ENCODE measurements at regions not wholly inside any gene's neighbourhood (a gene's known extent, or its start where the extent isn't known, plus 50 kb on each side); places are given as distances from the start of the nearest gene placed in this dataset.
"Not testable (repeated sequence)": the region's sequence is repeated elsewhere in the genome, so short reads cannot be mapped to it uniquely, and the experiment has no call there.

DNA sequence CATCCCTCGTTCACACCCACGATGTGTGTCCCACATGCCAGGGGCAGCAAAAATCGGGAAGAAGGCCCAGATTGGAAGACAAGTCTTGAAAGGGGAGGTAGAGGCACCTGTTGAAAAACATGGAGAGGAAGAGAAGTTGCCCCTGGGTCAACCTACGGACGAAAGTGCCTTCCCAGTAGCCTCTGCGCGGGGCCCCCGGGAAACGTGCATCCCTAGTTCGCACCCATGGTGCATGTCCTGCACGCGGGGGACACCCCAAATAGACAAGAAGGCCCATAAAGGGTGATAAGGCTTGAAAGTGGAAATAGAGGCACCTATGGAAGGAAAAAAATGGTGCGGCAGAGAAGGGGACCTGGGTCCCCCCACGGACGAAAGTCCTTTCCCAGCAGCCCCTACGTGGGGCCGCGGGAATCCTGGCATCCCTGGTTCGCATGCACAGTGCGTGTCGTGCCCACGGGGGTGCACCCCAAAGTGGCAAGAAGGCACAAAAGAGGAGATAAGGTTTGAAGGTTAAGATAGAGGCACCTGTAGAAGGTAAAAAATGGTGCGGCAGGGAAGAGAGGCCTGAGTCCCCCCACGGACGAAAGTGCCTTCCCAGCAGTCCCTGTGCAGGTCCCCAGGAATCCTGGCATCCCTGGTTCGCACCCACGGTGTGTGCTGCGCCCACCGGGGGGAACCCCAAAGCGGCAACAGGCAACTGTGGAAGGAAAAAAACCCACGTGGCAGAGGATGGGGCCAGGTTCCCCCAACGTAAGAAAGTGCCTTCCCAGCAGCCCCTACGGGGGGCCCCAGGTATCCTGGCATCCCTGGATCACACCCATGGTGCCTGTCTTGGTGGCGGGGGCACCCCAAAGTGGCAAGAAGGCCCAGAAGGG, 278.3 kb downstream of the ALG10 start:
- DNase-seq (ENCODE audit: low spot score in 2 of 2) = no peak
- no peak for FAIRE-seq

DNA sequence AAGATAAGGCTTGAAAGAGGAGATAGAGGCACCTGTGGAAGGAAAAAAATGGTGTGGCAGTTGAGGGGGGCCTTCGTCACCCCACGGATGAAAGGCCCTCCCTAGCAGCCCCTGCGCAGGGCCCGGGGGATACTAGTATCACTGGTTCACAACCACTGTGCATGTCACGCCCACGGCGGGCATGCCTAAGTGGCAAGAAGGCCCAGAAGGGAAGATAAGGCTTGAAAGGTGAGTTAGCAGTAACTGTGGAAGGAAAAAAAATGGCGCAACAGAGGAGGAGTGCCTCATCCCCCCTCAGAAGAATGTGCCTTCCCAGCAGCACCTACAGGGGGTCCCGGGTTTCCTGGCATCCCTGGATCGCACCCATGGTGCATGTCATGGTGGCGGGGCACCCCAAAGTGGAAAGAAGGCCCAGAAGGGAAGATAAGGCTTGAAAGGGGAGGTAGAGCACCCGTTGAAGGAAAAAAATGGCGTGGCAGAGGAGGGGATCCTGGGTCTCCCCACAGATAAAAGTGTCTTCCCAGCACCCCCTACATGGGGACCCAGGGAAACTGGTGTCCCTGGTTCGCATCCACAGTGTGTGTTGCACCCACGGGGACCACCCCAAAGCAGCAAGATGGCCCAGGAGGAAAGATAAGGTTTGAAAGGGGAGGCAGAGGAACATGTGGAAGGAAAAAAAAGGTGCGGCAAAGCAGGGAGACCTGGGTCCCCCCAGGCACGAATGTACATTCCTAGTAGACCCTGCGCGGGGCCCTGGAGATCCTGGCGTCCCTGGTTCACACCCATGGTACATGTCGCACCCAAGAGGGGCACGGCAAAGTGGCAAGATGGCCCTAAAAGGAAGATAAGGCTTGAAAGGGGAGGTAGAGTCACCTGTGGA, 279.2 kb downstream of the ALG10 start:
- DNase-seq (ENCODE audit: low spot score in 2 of 2) (no peak), FAIRE-seq (no peak)

DNA sequence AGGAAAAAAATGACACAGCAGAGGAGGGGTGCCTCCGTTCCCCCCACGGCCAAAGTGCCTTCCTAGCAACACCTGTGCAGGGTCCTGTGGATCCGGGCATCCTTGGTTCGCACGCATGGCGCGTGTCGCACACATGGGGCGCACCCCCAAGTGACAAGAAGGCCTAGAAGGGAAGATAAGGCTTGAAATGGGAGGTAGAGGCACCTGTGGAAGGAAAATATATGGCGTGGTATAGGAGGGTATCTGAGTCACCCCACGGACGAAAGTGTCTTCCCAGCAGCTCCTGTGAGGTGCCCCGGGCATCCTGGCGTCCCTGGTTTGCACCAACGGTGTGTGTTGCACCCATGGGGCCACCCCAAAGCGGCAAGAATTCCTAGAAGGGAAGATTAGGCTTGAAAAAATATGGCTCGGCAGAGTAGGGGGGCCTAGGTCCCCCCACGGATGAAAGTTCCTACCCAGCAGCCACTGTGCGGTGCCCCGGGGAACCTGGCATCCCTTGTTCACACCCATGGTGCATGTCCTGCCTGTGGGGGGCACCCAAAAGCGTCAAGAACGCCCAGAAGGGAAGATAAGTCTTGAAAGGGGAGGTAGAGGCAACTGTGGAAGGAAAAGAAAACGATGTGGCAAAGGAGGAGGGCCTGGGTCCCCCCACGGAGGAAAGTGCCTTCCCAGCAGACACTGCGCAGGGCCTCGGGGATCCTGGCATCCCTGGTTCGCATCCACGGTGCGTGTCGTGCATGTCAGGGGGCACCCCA, 280.0 kb downstream of the ALG10 start:
- DNase-seq (ENCODE audit: low spot score in 2 of 2) (no peak), FAIRE-seq (no peak)

DNA sequence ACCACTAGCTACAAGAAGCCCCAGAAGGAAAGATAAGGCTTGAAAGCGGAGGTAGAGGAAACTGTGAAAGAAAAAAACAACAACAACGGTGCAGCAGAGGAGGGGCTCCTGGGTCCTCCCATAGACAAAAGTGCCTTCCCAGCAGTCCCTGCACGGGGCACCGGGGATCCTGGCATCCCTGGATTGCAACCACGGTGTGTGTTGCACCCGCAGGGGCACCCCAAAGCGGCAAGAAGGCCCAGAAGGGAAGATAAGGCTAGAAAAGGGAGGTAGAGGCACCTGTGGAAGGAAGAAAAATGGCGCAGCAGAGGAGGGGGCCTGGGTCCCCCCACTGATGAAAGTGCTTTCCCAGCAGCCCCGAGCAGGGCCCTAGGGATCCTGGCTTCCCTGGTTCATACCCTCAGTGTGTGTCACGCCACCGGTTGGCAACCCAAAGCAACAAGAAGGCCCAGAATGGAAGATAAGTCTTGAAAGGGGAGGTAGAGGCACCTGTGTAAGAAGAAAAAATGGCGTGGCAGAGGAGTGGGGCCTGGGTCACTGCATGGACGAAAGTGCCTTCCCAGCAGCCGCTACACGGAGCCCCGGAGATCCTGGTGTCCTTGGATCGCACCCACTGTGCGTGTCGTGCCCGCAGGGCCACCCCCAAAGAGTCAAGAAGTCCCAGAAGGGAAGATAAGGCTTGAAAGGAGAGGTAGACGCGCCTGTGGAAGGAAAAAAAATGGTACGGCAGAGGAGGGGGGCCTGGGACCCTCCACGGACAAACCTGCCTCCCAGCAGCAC, 281.0 kb downstream of the ALG10 start:
- DNase-seq (ENCODE audit: low spot score in 2 of 2) = no peak
- no peak for FAIRE-seq

DNA sequence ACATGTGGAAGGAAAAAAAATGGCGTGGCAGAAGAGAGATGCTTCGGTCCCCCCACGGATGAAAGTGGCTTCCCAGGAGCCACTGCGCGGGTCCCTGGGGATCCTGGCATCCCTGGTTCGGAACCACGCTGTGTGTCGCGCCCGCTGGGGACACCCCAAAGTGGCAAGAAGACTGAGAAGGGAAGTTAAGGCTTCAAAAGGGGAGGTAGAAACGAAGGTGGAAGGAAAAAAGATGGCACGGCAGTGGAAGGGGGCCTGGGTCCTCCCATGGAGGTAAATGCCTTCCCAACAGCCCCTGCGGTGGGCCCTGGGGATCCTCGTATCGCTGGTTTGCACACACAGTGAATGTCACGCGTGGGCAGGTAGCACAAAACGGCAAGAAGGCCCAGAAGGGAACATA, 281.7 kb downstream of the ALG10 start:
- FAIRE-seq = no peak
- no peak for DNase-seq (ENCODE audit: low spot score in 2 of 2)

DNA sequence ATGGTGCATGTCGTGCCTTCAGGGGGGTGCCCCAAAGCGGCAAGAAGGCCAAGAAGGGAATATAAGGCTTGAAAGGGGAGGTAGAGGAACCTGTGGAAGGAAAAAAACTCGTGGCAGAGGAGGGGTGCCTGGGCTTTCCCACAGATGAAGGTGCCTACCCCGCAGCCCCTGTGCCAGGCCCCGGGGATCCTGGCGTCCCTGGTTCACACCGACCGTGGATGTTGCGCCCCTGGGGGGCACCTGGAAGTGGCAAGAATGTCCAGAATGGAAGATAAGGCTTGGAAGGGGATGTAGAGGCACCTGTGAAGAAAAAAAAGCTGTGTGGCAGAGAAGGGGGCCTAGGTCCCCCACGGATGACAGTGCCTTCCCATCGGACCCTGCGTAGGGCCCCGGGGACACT, 282.2 kb downstream of the ALG10 start:
- DNase-seq (ENCODE audit: low spot score in 2 of 2) (no peak), FAIRE-seq (no peak)

DNA sequence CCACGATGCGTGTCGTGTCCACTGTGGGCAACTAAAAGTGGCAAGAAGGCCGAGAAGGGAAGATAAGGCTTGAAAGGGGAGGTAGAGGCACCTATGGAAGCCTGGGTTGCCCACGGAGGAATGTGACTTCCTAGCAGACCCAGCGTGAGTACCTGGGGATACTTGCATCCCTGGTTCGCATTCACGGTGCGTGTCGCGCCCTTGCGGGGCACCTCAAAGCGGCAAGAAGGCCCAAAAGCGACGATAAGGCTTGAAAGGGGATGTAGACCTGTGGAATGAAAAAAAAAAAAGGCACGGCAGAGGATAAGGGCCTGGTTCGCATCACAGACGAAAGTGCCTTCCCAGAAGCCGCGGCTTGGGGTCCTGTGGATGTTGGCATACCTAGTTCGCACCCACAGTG, 282.9 kb downstream of the ALG10 start:
- DNase-seq (ENCODE audit: low spot score in 2 of 2) = no peak
- FAIRE-seq = no peak

DNA sequence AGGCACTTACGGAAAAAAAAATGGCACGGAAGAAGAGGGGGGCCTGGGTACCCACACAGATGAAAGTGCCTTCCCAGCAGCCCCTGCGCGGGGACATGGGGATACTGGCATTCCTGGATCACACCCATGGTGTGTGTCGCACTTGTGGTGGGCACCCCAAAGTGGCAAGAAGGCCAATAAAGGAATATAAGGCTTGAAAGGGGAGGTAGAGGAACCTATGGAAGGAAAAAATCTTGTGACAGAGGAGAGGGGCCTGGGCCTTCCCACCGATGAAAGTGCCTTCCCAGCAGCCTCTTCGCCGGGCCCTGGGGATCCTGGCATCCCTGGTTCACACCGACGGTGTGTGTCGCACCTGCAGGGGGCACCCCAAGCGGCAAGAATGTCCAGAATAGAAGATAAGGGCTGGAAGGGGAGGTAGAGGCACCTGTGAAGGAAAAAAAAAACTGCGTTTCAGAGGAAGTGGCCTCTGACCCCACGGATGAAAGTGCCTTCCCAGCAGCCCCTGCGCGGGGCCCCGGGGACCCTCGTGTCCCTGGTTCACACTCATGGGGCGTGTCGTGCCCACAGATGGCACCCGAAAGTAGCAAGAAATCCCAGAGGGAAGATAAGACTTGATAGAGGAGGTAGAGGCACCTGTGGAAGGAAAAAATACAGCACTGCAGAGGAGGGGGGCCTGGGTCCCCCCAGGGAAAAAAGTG, 284.0 kb downstream of the ALG10 start:
- DNase-seq (ENCODE audit: low spot score in 2 of 2) = no peak
- FAIRE-seq = no peak

DNA sequence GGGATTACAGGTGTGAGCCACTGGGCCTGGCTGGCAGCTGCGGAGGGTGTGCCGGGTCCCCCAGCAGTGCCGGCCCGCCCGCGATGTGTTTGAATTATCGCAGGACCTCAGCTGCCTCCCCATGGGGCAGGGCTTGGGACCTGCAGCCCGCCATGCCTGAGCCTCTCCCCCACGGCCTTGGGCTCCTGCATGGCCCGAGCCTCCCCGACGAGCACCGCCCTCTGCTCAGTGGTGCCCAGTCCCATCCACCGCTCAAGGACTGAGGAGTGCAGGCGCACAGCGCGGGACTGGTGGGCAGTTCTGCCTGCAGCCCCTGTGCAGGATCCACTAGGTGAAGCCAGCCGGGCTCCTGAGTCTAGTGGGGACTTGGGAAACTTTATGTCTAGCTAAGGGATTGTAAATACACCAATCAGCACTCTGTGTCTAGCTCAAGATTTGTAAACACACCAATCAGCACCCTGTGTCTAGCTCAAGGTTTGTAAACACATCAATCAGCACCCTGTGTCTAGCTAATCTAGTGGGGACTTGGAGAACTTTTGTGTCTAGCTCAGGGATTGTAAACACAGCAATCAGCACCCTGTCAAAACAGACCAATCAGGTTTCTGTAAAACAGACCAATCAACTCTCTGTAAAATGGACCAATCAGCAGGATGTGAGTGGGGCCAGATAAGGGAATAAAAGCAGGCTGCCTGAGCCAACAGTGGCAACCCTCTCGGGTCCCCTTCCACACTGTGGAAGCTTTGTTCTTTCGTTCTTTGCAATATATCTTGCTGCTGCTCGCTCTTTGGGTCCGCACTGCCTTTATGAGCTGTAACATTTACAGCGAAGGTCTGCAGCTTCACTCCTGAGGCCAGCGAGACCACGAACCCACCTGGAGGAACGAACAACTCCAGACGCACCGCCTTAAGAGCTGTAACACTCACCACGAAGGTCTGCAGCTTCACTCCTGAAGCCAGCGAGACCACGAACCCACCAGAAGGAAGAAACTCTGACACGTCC, 287.8 kb downstream of the ALG10 start:
- not testable (repeated sequence) for DNase-seq (ENCODE audit: low spot score in 2 of 2); FAIRE-seq

DNA sequence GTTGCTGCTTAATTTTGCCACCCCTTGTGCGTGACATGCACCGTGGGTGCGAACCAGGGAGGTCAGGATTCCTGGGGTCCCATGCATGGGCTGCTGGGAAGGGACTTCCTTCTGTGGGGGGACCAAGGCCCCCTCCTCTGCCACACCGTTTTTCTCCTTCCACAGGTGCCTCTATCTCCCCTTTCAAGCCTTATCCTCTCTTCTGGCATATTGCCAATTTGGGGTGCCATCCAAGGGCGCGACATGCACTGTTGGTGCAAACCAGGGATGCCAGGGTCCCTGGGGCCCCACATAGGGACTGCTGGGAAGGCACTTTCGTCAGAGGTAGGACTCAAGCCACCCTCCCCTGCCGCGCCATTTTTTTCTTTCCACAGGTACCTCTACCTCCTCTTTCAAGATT, 289.0 kb downstream of the ALG10 start:
- no peak for DNase-seq (ENCODE audit: low spot score in 2 of 2)
- no peak for FAIRE-seq

DNA sequence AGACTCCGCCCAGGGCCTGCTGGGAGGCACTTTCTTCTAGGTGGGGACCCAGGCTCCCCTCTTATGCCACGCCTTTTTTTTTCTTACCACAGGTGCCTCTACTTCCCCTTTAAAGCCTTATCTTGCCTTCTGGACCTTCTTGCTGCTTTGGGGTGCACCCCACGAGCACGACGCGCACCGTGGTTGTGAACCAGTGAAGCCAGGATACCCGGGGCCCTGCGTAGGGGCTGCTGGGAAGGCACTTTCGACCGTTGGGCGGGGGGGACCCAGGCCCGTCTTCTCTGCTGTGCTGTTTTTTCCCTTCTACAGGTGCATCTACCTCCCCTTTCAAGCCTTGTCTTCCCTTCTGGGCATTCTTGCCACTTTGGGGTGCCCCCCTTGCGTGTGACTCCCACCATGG, 305.4 kb downstream of the ALG10 start:
- FAIRE-seq = no peak

DNA sequence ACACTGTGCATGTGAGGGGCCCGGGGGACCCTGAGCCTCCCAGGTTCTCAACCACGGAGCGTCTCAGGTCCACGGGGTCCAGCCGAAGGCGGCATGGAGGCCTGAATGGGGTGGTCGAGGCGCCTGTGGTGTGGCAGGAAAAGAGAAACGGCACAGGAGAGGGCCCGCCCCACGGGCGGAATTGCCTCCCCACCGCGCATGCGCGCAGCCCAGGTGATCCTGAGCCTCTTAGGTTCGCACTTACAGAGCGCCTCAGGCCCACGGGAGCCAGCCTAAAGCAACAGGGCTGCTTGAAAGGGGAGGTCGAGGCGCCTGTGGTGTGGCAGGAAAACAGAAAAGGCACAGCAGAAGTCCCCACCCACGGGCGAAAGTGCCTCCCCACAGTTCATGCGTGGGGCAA, 311.0 kb downstream of the ALG10 start:
- FAIRE-seq (no peak), DNase-seq (ENCODE audit: low spot score in 2 of 2) (no peak)

More for the DNA sequence above, 305.4 kb downstream of the ALG10 start:
- DNase-seq (ENCODE audit: low spot score in 2 of 2) = no peak

DNA sequence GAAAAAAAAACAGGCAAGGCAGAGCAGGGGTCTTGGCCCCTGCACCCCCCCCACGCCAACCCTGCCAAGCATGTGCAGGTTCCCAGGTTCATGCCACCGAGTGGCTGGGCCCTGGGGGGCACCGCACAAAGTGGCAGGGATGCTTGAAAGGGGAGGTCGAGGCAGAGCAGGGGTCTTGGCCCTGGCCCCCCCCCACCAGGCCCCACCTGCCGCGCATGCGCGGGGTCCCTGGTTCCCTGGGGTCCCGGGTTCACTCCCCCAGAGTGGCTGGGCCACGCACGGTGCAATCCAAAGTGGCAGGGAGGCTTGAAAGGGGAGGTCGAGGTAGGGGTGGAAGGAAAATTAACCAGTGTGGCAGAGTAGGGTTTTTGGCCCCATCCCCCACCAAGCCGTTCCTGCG, 312.2 kb downstream of the ALG10 start:
- DNase-seq (ENCODE audit: low spot score in 2 of 2) (peak in 1 of 2 donors; percentile 4), FAIRE-seq (no peak)

DNA sequence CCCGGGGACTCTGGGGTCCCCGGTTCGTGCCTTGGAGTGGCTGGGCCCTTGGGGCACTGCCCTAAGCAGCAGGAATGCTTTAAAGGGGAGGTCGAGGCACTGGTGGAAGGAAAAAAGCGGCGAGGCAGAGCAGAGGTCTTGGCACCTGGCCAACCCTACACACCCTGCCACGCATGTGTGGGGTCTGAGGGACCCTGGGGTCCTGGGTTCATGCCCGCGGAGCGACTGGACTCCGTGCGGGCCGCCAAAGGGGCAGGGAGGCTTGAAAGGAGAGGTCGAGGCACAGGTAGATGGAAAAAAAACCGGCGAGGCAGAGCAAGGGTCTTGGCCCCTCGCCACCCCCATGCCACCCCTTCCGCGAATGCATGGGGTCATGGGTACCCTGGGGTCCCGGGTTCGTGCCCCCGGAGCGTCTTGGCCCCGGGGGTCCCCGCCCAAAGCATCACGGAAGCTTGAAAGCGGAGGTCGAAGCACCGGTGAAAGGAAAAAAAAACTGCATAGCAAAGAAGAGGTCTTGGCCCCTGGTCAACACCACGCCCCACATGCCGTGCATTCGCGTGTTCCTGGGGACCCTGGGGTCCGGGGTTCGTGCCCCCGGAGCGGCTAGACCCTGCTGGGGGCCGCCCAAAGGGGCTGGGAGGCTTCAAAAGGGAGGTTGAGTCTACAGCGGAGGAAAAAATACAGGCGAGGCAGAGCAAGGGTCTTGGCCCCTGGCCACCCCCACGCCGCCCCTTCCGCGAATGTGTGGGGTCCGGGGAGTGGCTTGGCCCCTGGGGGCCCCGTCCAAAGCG, 312.9 kb downstream of the ALG10 start:
- DNase-seq (ENCODE audit: low spot score in 2 of 2) = peak in 1 of 2 donors; percentile 6
- no peak for FAIRE-seq

DNA sequence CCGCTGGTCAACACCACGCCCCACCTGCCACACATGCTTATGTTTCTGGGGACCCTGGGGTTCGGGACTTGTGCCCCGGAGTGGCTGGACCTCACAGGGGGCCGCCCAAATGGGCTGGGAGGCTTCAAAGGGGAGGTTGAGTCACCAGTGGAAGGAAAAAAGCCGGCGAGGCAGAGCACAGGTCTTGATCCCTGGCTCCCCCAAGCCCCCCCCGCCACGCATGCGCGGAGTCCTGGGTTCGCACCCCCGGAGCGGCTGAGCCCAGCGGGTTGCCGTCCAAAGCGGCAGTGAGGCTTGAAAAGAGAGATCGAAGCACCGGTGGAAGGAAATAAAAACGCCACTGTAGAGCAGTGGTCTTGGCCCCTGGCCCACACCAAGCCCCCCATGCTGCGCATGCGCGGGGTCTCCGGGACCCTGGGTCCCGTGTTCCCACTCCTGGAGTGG, 313.5 kb downstream of the ALG10 start:
- DNase-seq (ENCODE audit: low spot score in 2 of 2) = peak in 1 of 2 donors; percentile 4
- no peak for FAIRE-seq

DNA sequence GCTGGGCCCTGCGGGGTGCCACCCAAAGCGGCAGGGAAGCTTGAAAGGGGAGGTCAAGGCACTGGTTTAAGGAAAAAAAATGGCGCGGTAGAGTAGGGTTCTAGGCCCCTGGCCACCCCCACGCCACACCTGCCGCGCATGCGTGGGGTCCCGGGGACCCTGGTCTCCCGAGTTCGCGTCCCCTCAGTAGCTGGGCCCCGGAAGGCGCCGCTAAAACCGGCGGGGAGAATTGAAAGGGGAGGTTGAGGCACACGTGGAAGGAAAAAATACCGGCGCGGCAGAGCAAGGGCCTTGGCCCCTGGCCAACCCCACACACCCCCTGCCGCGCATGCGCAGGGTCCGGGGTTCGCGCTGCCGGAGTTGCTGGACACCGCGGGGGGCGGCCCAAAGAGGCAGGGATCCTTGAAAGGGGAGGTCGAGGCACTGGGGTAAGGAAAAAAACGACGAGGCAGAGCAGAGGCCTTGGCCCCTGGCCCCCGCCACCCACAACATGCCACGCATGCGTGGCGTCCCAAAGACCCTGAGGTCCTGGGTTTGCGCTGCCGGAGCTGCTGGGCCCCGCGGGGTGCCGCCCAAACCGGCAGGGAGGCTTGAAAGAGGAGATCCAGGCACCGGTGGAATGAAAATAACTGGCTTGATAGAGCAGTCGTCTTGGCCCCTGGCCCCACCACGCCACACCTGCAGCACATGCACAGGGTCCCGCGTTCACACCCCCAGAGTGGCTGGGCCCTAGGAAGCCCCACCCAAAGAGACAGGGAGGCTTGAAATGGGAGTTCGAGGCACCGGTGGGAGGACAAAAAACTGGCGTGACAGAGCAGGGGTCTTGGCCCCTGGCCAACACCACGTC, 314.5 kb downstream of the ALG10 start:
- DNase-seq (ENCODE audit: low spot score in 2 of 2) = peak in 1 of 2 donors; percentile 4
- no peak for FAIRE-seq
